IMR-90 (cell line): ENCODE measurements at regions not wholly inside any gene's neighbourhood (a gene's known extent, or its start where the extent isn't known, plus 50 kb on each side); places are given as distances from the start of the nearest gene placed in this dataset. TPM values are rescaled to one million over a fixed set of nuclear protein-coding genes. Genes with fewer than 3 reads are reported as not detected.

Source experiments
- ATAC-seq: fragments of 200-7000 bp; cut with Tn5 transposase; 2 replicates; pipeline ENCODE4 v1.9.1; 2020; ENCODE audit warnings: low read depth, mild to moderate bottlenecking, moderate library complexity
- BruUV-seq: library from RNA; stranded (reverse); fragments of 400-500 nt; replicated peaks from 2 replicates; lab custom pipeline; 2021; lab: Mats Ljungman, UMichigan
- CTCF ChIA-PET: fragments of 300-600 bp; formaldehyde crosslinking; extraction: SDS; loops from one replicate; lab custom pipeline; 2021; ENCODE audit warnings: antibody characterized with exemption; lab: Yijun Ruan, JAX
- POLR2A ChIA-PET: fragments of 300-600 bp; sonication (Branson Sonifier 250); formaldehyde crosslinking; loops from one replicate; lab custom pipeline; 2022; ENCODE audit warnings: antibody characterized with exemption; ENCODE audit not compliant: unreplicated experiment; lab: Charles Lee
- DNase-seq: peaks from one replicate; pipeline ENCODE4 v3.0.0; 2013
- H2AFZ ChIP-seq: replicated peaks from 2 replicates; pipeline ENCODE3; 2013; ENCODE audit warnings: low read length, mild to moderate bottlenecking; ENCODE audit not compliant: poor library complexity
- H2AK5ac ChIP-seq: 2 replicates; pipeline ENCODE4 v1.6.1; 2013; ENCODE audit warnings: low read depth, low read length, inconsistent platforms
- H2AK9ac ChIP-seq: replicated peaks from 2 replicates; pipeline ENCODE3; 2013; ENCODE audit warnings: mild to moderate bottlenecking, low read depth, low read length, moderate library complexity; ENCODE audit not compliant: poor library complexity
- H2BK120ac ChIP-seq: 2 replicates; pipeline ENCODE4 v1.6.1; 2013; ENCODE audit warnings: low read depth, low read length, inconsistent platforms
- H2BK15ac ChIP-seq: 3 replicates; pipeline ENCODE4 v1.6.1; 2013; ENCODE audit warnings: low read depth, low read length, inconsistent platforms
- H2BK20ac ChIP-seq: 2 replicates; pipeline ENCODE4 v1.6.1; 2013; ENCODE audit warnings: low read depth, mild to moderate bottlenecking, inconsistent platforms, low read length, moderate library complexity
- H2BK5ac ChIP-seq: 2 replicates; pipeline ENCODE4 v1.6.1; 2013; ENCODE audit warnings: mild to moderate bottlenecking, low read depth, low read length, inconsistent platforms; ENCODE audit not compliant: poor library complexity, severe bottlenecking
- H3K14ac ChIP-seq: replicated peaks from 2 replicates; pipeline ENCODE4 v1.6.1; 2013; ENCODE audit warnings: low read depth, low read length, inconsistent platforms
- H3K18ac ChIP-seq: 2 replicates; pipeline ENCODE4 v1.6.1; 2013; ENCODE audit warnings: low read depth, low read length, control low read depth
- H3K23ac ChIP-seq: 2 replicates; pipeline ENCODE4 v1.6.1; 2013; ENCODE audit warnings: low read depth, low read length, inconsistent platforms
- H3K27ac ChIP-seq: 2 replicates; pipeline ENCODE4 v1.5.1; 2013; ENCODE audit warnings: mild to moderate bottlenecking, control low read depth, low read length; ENCODE audit not compliant: insufficient read depth
- H3K27me3 ChIP-seq: 2 replicates; pipeline ENCODE4 v1.6.1; 2013; ENCODE audit warnings: low read length; ENCODE audit not compliant: control insufficient read depth, insufficient read depth
- H3K36me3 ChIP-seq: 2 replicates; pipeline ENCODE4 v1.6.1; 2013; ENCODE audit warnings: low read length, mixed read lengths; ENCODE audit not compliant: control insufficient read depth, insufficient read depth
- H3K4ac ChIP-seq: 2 replicates; pipeline ENCODE4 v1.6.1; 2013; ENCODE audit warnings: low read depth, low read length, inconsistent platforms
- H3K4me1 ChIP-seq: 2 replicates; pipeline ENCODE4 v1.6.1; 2013; ENCODE audit warnings: low read length, mixed read lengths; ENCODE audit not compliant: control insufficient read depth, insufficient read depth
- H3K4me2 ChIP-seq: 2 replicates; pipeline ENCODE4 v1.6.1; 2013; ENCODE audit warnings: low read depth, mild to moderate bottlenecking, control low read depth, low read length, moderate library complexity
- H3K4me3 ChIP-seq: 2 replicates; pipeline ENCODE4 v1.5.1; 2013; ENCODE audit warnings: low read depth, mild to moderate bottlenecking, control low read depth, low read length, moderate library complexity; ENCODE audit not compliant: insufficient read depth
- H3K56ac ChIP-seq: 2 replicates; pipeline ENCODE4 v1.6.1; 2013; ENCODE audit warnings: low read length, inconsistent platforms; ENCODE audit not compliant: insufficient read depth; ENCODE audit errors: extremely low read depth
- H3K79me1 ChIP-seq, 2 experiments: 2 replicates each; pipeline ENCODE4 v1.6.1; 2013; ENCODE audit warnings: low read length in 2 of 2, inconsistent platforms in 1 of 2, low read depth in 1 of 2
- H3K9ac ChIP-seq: 2 replicates; pipeline ENCODE4 v1.6.1; 2013; ENCODE audit warnings: low read depth, low read length, control low read depth
- H3K9me1 ChIP-seq: 2 replicates; pipeline ENCODE4 v1.6.1; 2013; ENCODE audit warnings: low read length, inconsistent platforms; ENCODE audit not compliant: insufficient read depth
- H3K9me3 ChIP-seq: 2 replicates; pipeline ENCODE4 v1.6.1; 2013; ENCODE audit warnings: low read length; ENCODE audit not compliant: control insufficient read depth, insufficient read depth
- H4K20me1 ChIP-seq: 2 replicates; pipeline ENCODE4 v1.6.1; 2013; ENCODE audit warnings: low read length, inconsistent platforms; ENCODE audit not compliant: insufficient read depth
- H4K5ac ChIP-seq: 2 replicates; pipeline ENCODE4 v1.6.1; 2013; ENCODE audit warnings: mild to moderate bottlenecking, low read depth, low read length, control low read depth
- H4K8ac ChIP-seq, 2 experiments: 2 replicates each; pipeline ENCODE4 v1.6.1; 2013; ENCODE audit warnings: low read depth in 2 of 2, low read length in 2 of 2, control low read depth in 1 of 2, inconsistent platforms in 1 of 2
- H4K91ac ChIP-seq: 2 replicates; pipeline ENCODE4 v1.6.1; 2013; ENCODE audit warnings: low read depth, low read length, inconsistent platforms; ENCODE audit not compliant: insufficient read depth
- BHLHE40 ChIP-seq: fragments of 150-350 bp; IDR thresholded peaks from 2 replicates; pipeline ENCODE4 v1.6.1; 2016; ENCODE audit warnings: mild to moderate bottlenecking, low read depth, low read length
- CEBPB ChIP-seq: IDR thresholded peaks from 2 replicates; pipeline ENCODE4 v1.6.1; 2012; ENCODE audit warnings: low read depth, low read length, improper control_type of control experiment
- CHD1 ChIP-seq: IDR thresholded peaks from 2 replicates; pipeline ENCODE4 v1.6.1; 2012; ENCODE audit warnings: low read depth, low read length, improper control_type of control experiment
- MAFK ChIP-seq: IDR thresholded peaks from 2 replicates; pipeline ENCODE4 v1.6.1; 2012; ENCODE audit warnings: low read depth, low read length, improper control_type of control experiment
- RAD21 ChIP-seq: IDR thresholded peaks from 2 replicates; pipeline ENCODE4 v1.6.1; 2012; ENCODE audit warnings: low read length, improper control_type of control experiment
- RCOR1 ChIP-seq: IDR thresholded peaks from 2 replicates; pipeline ENCODE4 v1.6.1; 2012; ENCODE audit warnings: mild to moderate bottlenecking, low read length, improper control_type of control experiment; ENCODE audit not compliant: insufficient replicate concordance
- WGBS, 2 experiments: methylation state at CpG; one replicate each; pipeline versions ENCODE4 v1.1.5 to v1.1.7; 2013; ENCODE audit warnings: missing lambda C conversion rate in 2 of 2; ENCODE audit not compliant: insufficient read length in 1 of 2; ENCODE audit errors: extremely low coverage in 2 of 2; 5-methylcytosine and 5-hydroxymethylcytosine counted together
- dilution Hi-C: fragments of 300-500 bp; cut with HindIII; formaldehyde crosslinking; loops from one replicate; pipeline ENCODE4 v1.14.3; 2018; ENCODE audit warnings: low sequenced_read_pairs; ENCODE audit not compliant: unreplicated experiment
- in situ Hi-C: fragments of 300-500 bp; cut with MboI; formaldehyde crosslinking; loops from 3 replicates; pipeline ENCODE4 v1.14.3; 2019; ENCODE audit warnings: low sequenced_read_pairs, inconsistent platforms, mixed read lengths
- intact Hi-C: fragments of 100-400 bp; cut with micrococcal nuclease; formaldehyde crosslinking; loops from 2 replicates; pipeline ENCODE4 v1.10.0; 2022
- microRNA-seq, 2 experiments: library from miRNA; stranded (forward) in 1 of 2; unstranded in 1 of 2; fragments of 10-50 nt in 1 of 2; fragments of <30 nt in 1 of 2; gene quantifications in 1 of 2; microRNA quantifications in 1 of 2; one replicate each; pipeline versions ENCODE3 to v1.1.0; 2013 to 2020; ENCODE audit not compliant: insufficient read depth in 1 of 2, insufficient read length in 1 of 2, unreplicated experiment in 1 of 2
- small RNA-seq, 5 experiments: library from RNA; depleted of rRNA; stranded (forward); fragments of <200 nt; gene quantifications; one replicate each; pipeline ENCODE3, GENCODE V24; 2012

DNA sequence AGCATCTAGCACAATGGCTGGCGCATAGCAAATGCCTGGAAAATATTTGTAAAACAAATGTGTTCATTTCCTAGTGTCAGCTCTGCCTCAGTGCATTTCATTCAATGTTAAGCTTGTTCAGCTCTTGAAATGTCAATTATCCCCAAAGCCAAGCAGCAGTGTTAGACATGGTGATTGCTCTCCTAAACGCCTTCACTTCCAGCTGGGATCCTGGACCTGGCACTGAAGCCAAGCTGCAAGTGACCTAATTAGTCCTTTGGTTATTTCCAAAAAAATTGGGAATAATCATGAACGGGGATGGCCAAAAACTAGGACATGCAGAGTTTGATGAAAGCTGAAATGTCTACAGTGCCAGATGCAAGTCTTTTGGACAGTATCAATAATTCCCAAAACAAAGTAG, 54.9 kb upstream of the MDGA2 start:
- no CpG with 5 or more reads among the region's 3 CpGs for WGBS, 2 experiments
- DNase-seq = no peak
- Histone ChIP-seq H3K56ac (no peak overlapping the region), H3K4ac (no peak overlapping the region), H4K5ac (no peak overlapping the region), H3K4me3 (no peak overlapping the region), H4K91ac (no peak overlapping the region), H3K9ac (no peak overlapping the region), H3K27ac (no peak overlapping the region), H2AK5ac (no peak overlapping the region), H2BK5ac (no peak overlapping the region), H2AFZ (no peak overlapping the region), H3K4me1 (no peaks in the 10 kb centered on the region), H3K9me1 (no peaks in the 10 kb centered on the region), H3K4me2 (no peak overlapping the region), H2AK9ac (no peak overlapping the region), H3K23ac (no peak overlapping the region), H4K20me1 (no peaks in the 10 kb centered on the region), H3K36me3 (no peaks in the 10 kb centered on the region), H3K14ac (no peak overlapping the region), H3K18ac (no peak overlapping the region), H2BK20ac (no peak overlapping the region), H3K9me3 (peaks cover 3% of the 10 kb centered on the region; the same call in 1 of the 2 replicates), H3K27me3 (no peaks in the 10 kb centered on the region), H2BK120ac (no peak overlapping the region), H2BK15ac (no peak overlapping the region), H3K79me1 (no peaks in the 10 kb centered on the region), H4K8ac (no peak overlapping the region)
- dilution Hi-C loops = no loop called here
- no peak for TF ChIP-seq CHD1
- no peak for TF ChIP-seq CEBPB
- TF ChIP-seq BHLHE40 = no peak
- TF ChIP-seq MAFK = no peak
- TF ChIP-seq RCOR1 = no peak
- TF ChIP-seq RAD21 = no peak
- in situ Hi-C loops = no loop called here
- ChIA-PET POLR2A (no interaction called here), CTCF (no interaction called here)
- no TSS peak for BruUV-seq
- ATAC-seq = no peak
- intact Hi-C loops = no loop called here

Small RNAs in the stretch of these regions (microRNA-seq; reads per million reads assigned to microRNA genes)
- gene AL121576.1 (ENCODE audit: insufficient read depth, insufficient read length) = not detected
- not detected for gene AL512360.1 (ENCODE audit: insufficient read depth, insufficient read length)
- gene MIR548Y (ENCODE audit: insufficient read depth in 1 of 2, insufficient read length in 1 of 2, unreplicated experiment in 1 of 2) = 0 reads per million in 2 experiments
- gene RNU6-297P (ENCODE audit: insufficient read depth, insufficient read length) = not detected

Small RNAs in the stretch of these regions (small RNA-seq; reads per million reads assigned to genes)
- gene AL121576.1 = 0 reads per million in 5 experiments
- gene AL512360.1 = 0 reads per million in 5 experiments
- 0 reads per million in 5 experiments for gene MIR548Y
- gene RNU6-297P = 0 reads per million in 5 experiments
